Suprapubic skin (tissue), 4 donors: ENCODE measurements at regions not wholly inside any gene's neighbourhood (a gene's known extent, or its start where the extent isn't known, plus 50 kb on each side); places are given as distances from the start of the nearest gene placed in this dataset.
"Not testable (repeated sequence)": the region's sequence is repeated elsewhere in the genome, so short reads cannot be mapped to it uniquely, and the experiment has no call there.

Experiments
- DNase-seq, 2 donors: peaks; one replicate each; pipeline ENCODE4 v3.0.0-alpha.2; 2019; ENCODE audit warnings: low spot score in 2 of 2
- H3K27ac ChIP-seq: fragments of 200-600 bp; sonication (generic); one replicate; pipeline ENCODE4 v1.5.1; 2019
- H3K27me3 ChIP-seq: fragments of 200-600 bp; sonication (generic); one replicate; pipeline ENCODE4 v1.5.1; 2019
- H3K36me3 ChIP-seq: fragments of 200-600 bp; sonication (generic); one replicate; pipeline ENCODE4 v1.5.1; 2019
- H3K4me1 ChIP-seq: fragments of 200-600 bp; sonication (generic); one replicate; pipeline ENCODE4 v1.5.1; 2019
- H3K4me3 ChIP-seq: fragments of 200-600 bp; sonication (generic); one replicate; pipeline ENCODE4 v1.5.1; 2019; ENCODE audit warnings: mild to moderate bottlenecking
- H3K9me3 ChIP-seq: fragments of 200-600 bp; sonication (generic); one replicate; pipeline ENCODE4 v1.5.1; 2019
- CTCF ChIP-seq, 2 donors: fragments of 200-600 bp in 1 of 2; fragments of 450-650 bp in 1 of 2; sonication (generic) in 1 of 2; IDR thresholded peaks; one replicate each; pipeline ENCODE4 v1.5.1; 2016 to 2019; ENCODE audit warnings: antibody characterized with exemption in 2 of 2, mild to moderate bottlenecking in 1 of 2, moderate library complexity in 1 of 2
- EP300 ChIP-seq: sonication (generic); formaldehyde crosslinking; IDR thresholded peaks from one replicate; pipeline ENCODE4 v1.6.1; 2017; ENCODE audit warnings: antibody characterized with exemption
- POLR2A ChIP-seq, 2 donors: fragments of 450-650 bp; IDR thresholded peaks; one replicate each; pipeline ENCODE4 v1.6.1; 2017; ENCODE audit warnings: antibody characterized with exemption in 2 of 2, mild to moderate bottlenecking in 2 of 2, moderate library complexity in 2 of 2
- POLR2AphosphoS5 ChIP-seq, 3 donors: sonication (generic); formaldehyde crosslinking; IDR thresholded peaks; one replicate each; pipeline ENCODE4 v1.6.1; 2017; ENCODE audit warnings: antibody characterized with exemption in 3 of 3
- WGBS: methylation state at CpG from one replicate; pipeline ENCODE4 v1.1.5; 2018; 5-methylcytosine and 5-hydroxymethylcytosine counted together

DNA sequence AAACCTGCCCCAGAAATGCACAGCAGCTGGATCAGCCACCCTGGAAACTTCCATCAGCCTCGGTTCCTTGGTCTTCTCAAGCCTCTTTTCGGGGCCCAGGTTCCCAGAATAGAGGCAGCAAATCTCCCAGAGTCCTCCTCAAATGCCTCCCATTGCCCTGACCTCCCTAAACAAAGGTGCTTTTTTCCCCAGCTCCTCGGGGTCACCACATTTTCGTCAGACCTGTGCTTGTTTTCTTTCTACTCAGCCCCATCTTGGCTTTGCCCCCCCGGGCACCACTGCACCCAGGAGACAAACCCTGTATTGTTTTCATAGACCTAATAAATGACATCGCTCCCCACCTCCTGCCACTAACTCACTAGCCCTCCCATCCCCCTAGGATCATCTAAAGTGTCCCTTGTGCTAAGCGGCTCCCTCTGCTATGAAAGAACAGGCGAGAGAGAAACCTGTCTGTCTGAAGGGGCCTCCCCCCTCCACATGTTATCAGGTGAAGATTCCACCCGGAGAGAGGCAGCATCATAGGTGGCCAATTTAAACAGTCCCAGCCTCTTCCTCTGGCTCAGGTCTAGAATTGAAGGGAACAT is 451.1 kb downstream of the SOX9 start:
- TF ChIP-seq CTCF (IDR thresholded peaks at IDR 0.05) (no peak), EP300 (no peak), POLR2AphosphoS5 (IDR thresholded peaks at IDR 0.05) (no peak), POLR2A (IDR thresholded peaks at IDR 0.05) (no peak)
- no peaks in the 10 kb centered on the region for H3K9me3 ChIP-seq
- no peaks in the 10 kb centered on the region for H3K36me3 ChIP-seq
- no peak overlapping the region for H3K4me3 ChIP-seq
- H3K27me3 ChIP-seq = peaks cover 9% of the 10 kb centered on the region
- no peak overlapping the region for H3K27ac ChIP-seq
- H3K4me1 ChIP-seq = peaks cover 10% of the 10 kb centered on the region
- 64% methylated on average over 9 of the region's 9 CpGs for WGBS
- no peak for DNase-seq

DNA sequence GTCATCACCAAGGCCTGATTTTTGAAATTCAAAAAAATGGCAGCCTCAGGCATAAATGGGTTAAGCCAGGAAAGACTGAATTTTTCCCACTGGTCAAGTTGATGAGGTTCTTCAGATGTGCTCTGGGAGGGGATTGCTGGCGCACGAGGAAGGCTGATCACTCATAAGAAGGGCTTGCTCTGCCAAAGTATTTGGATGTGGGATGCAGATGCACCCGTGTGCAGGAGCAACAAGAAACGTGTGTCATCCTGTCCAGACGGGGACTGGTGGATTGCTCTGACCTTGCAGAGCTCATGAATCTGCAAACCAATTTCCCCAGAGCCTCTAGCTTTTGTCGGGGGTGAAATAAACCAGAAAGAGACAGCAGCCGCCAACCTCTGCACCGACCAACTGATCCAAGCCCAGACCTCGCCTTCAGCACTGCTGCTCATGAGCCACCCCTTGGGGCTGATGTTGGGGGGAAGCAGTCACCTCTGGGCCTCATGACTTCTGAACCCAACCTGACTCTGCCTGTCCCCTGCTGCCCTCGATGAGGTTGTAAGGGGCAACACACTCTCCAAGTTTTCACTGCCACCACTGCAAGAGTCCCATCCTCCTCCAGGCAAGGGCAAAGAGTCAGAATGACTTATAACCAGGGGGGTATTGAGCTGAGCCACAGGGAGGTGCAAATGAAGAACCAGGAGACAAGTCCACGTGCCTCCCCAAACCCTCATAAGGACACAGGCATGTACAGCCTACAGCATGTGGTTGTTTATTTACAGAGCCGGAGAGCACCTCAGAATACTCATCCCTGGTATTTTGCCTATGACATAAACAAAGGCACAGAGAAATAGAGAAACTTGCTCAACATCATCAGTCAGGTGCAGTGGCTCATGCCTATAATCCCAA is 452.0 kb downstream of the SOX9 start:
- WGBS = 46% methylated on average over 11 of the region's 12 CpGs
- H3K4me1 ChIP-seq = peaks cover 10% of the 10 kb centered on the region
- no peak overlapping the region for H3K27ac ChIP-seq
- no peaks in the 10 kb centered on the region for H3K9me3 ChIP-seq
- H3K4me3 ChIP-seq = no peak overlapping the region
- peaks cover 9% of the 10 kb centered on the region for H3K27me3 ChIP-seq
- TF ChIP-seq CTCF (IDR thresholded peaks at IDR 0.05) (no peak), EP300 (no peak), POLR2A (IDR thresholded peaks at IDR 0.05) (no peak), POLR2AphosphoS5 (IDR thresholded peaks at IDR 0.05) (no peak)
- no peaks in the 10 kb centered on the region for H3K36me3 ChIP-seq
- no peak for DNase-seq

- H3K27ac ChIP-seq, H3K27me3 ChIP-seq, H3K4me3 ChIP-seq, H3K36me3 ChIP-seq, DNase-seq, H3K9me3 ChIP-seq: not testable (repeated sequence)
- H3K4me1 ChIP-seq = peaks cover 10% of the 10 kb centered on the region
- WGBS = 93% methylated on average over 5 of the region's 5 CpGs
Measured at GRCh38 chr17:72573492-72573801, 452.6 kb downstream of the SOX9 start.

GRCh38 chr17:72574675-72575510 is 454.1 kb downstream of the SOX9 start:
- WGBS = 91% methylated on average over 10 of the region's 12 CpGs
- H3K27ac ChIP-seq = no peak overlapping the region
- peaks cover 12% of the 10 kb centered on the region for H3K4me1 ChIP-seq
- H3K9me3 ChIP-seq = no peaks in the 10 kb centered on the region
- no peaks in the 10 kb centered on the region for H3K36me3 ChIP-seq
- H3K4me3 ChIP-seq = no peak overlapping the region
- TF ChIP-seq EP300 (no peak), CTCF (IDR thresholded peaks at IDR 0.05) (no peak), POLR2AphosphoS5 (IDR thresholded peaks at IDR 0.05) (no peak), POLR2A (IDR thresholded peaks at IDR 0.05) (no peak)
- H3K27me3 ChIP-seq = peaks cover 4% of the 10 kb centered on the region
- DNase-seq = no peak

DNA sequence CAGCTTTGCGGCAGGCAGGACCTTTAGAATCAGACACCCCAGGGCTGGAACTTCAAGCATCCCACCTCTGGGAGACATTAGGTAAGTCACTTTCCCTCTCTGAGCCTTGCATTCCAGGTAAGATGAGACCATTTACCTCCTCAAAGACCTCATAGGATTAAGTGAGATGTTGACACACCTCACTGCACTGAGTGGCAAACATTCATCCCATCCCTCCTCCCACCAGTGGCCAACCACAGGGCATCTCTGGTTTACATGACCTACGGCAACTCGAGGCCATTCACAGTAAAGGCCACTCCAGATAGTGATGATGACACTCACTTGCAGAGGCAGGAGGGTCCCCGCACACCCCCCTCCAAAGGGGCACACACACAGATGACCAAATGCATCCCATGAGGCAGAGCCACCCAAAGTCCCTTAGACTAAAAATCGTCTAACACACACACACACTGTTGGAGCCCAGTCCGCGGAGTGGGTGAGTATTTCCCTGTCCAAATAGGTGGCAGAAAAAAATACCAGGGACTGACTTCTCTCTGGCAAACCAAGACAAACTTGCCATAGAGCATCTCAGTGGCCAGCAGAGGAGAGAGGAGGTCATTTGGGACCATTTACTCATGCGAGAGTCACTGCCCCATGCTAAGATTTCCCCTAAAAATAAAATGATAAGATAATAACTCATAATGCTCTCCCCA is 454.9 kb downstream of the SOX9 start:
- Histone ChIP-seq H3K36me3 (no peaks in the 10 kb centered on the region), H3K9me3 (no peaks in the 10 kb centered on the region), H3K4me3 (no peak overlapping the region), H3K27ac (no peak overlapping the region), H3K27me3 (peaks cover 4% of the 10 kb centered on the region), H3K4me1 (peaks cover 19% of the 10 kb centered on the region)
- DNase-seq = no peak
- TF ChIP-seq EP300 (no peak), POLR2AphosphoS5 (IDR thresholded peaks at IDR 0.05) (no peak)
- 83% methylated on average over 7 of the region's 8 CpGs for WGBS
